Middle frontal gyrus (tissue), 1 donor: ENCODE measurements at regions not wholly inside any gene's neighbourhood (a gene's known extent, or its start where the extent isn't known, plus 50 kb on each side); places are given as distances from the start of the nearest gene placed in this dataset.

Experiments
- DNase-seq: peaks from one replicate; pipeline ENCODE4 v3.0.0-alpha.2; 2015; ENCODE audit warnings: low spot score; ENCODE audit errors: extremely low spot score

GRCh38 chr1:163875200-163875926 is 553.6 kb downstream of the NUF2 start:
- no peak for DNase-seq

- no peak for DNase-seq
These were observed 554.2 kb downstream of the NUF2 start for GRCh38 chr1:163875927-163876320.

GRCh38 chr1:163876546-163876945 is 554.8 kb downstream of the NUF2 start:
- DNase-seq: no peak

GRCh38 chr1:163877016-163877415 is 555.3 kb downstream of the NUF2 start:
- DNase-seq: no peak

GRCh38 chr1:163885510-163885909 is 563.8 kb downstream of the NUF2 start:
- no peak for DNase-seq

GRCh38 chr1:163896001-163896400 is 574.2 kb downstream of the NUF2 start:
- DNase-seq: no peak

GRCh38 chr1:163897412-163898155 is 575.8 kb downstream of the NUF2 start:
- DNase-seq: no peak

- no peak for DNase-seq
These were observed 584.5 kb downstream of the NUF2 start for GRCh38 chr1:163906283-163906682.

- no peak for DNase-seq
These were observed 590.6 kb downstream of the NUF2 start for GRCh38 chr1:163912170-163912884.

- no peak for DNase-seq
These were observed 593.1 kb downstream of the NUF2 start for GRCh38 chr1:163914785-163915413.

GRCh38 chr1:163922743-163923201 is 601.0 kb downstream of the NUF2 start:
- DNase-seq: no peak

- no peak for DNase-seq
These were observed 602.3 kb downstream of the NUF2 start for GRCh38 chr1:163924041-163924440.

- no peak for DNase-seq
These were observed 605.7 kb downstream of the NUF2 start for GRCh38 chr1:163927493-163927892.

GRCh38 chr1:163928069-163928468 is 606.3 kb downstream of the NUF2 start:
- DNase-seq: no peak

GRCh38 chr1:163928651-163929050 is 606.9 kb downstream of the NUF2 start:
- DNase-seq: no peak

GRCh38 chr1:163932901-163933300 is 611.1 kb downstream of the NUF2 start:
- no peak for DNase-seq

GRCh38 chr1:163933437-163933836 is 611.7 kb downstream of the NUF2 start:
- no peak for DNase-seq

GRCh38 chr1:163935738-163936374 is 614.1 kb downstream of the NUF2 start:
- no peak for DNase-seq

GRCh38 chr1:163959622-163960021 is 599.4 kb upstream of the PBX1 start:
- no peak for DNase-seq

GRCh38 chr1:163970151-163970550 is 588.8 kb upstream of the PBX1 start:
- no peak for DNase-seq

- DNase-seq: no peak
These were observed 588.3 kb upstream of the PBX1 start for GRCh38 chr1:163970699-163971098.
